ENCODE measurements at regions not wholly inside any gene's neighbourhood (a gene's known extent, or its start where the extent isn't known, plus 50 kb on each side); places are given as distances from the start of the nearest gene placed in this dataset.

DNA sequence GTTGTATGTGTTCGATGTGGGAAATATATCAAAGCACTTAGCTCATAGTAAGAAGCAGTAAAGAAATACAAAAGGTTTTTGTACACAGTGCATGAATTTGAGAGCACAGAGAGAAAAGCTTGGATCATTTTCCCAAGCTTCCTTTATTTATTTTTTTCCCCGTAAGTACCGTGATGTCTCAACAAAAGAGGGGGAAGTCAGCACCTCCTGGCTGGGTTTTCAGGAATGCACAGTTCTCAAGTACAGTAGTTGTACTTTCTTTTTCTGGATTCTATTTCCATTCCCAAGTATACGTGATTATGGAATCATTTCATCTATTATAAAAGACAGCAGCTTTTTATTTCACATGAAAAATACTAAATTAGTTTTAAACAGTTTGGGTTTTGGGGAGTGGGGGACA lies 171.5 kb upstream of the EDNRA start:
- H3K4me3 ChIP-seq (ENCODE audit: insufficient read depth, low read length, poor library complexity, severe bottlenecking) = no peak overlapping the region
- no peak overlapping the region for H3K4me2 ChIP-seq (ENCODE audit: low read depth, low read length, poor library complexity, severe bottlenecking)
- no peaks in the 10 kb centered on the region for H3K9me3 ChIP-seq (ENCODE audit: insufficient read depth, low read length)
- H3K27me3 ChIP-seq (ENCODE audit: low read length) = no peaks in the 10 kb centered on the region
- H3K79me2 ChIP-seq (ENCODE audit: insufficient read depth, low read length) = no peaks in the 10 kb centered on the region
- H3F3A ChIP-seq (ENCODE audit: insufficient read depth) = no peaks in the 10 kb centered on the region
- no peak for TF ChIP-seq EZH2phosphoT487 (conservative IDR thresholded peaks at IDR 0.05; ENCODE audit: low read length)
- TF ChIP-seq, protein P1, sequence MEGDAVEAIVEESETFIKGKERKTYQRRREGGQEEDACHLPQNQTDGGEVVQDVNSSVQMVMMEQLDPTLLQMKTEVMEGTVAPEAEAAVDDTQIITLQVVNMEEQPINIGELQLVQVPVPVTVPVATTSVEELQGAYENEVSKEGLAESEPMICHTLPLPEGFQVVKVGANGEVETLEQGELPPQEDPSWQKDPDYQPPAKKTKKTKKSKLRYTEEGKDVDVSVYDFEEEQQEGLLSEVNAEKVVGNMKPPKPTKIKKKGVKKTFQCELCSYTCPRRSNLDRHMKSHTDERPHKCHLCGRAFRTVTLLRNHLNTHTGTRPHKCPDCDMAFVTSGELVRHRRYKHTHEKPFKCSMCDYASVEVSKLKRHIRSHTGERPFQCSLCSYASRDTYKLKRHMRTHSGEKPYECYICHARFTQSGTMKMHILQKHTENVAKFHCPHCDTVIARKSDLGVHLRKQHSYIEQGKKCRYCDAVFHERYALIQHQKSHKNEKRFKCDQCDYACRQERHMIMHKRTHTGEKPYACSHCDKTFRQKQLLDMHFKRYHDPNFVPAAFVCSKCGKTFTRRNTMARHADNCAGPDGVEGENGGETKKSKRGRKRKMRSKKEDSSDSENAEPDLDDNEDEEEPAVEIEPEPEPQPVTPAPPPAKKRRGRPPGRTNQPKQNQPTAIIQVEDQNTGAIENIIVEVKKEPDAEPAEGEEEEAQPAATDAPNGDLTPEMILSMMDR (IDR thresholded peaks at IDR 0.05; ENCODE audit: insufficient read depth, low read length, poor library complexity, severe bottlenecking) = no peak
- no peak overlapping the region for H3K9ac ChIP-seq (ENCODE audit: low read length)
- no peak overlapping the region for H2AFZ ChIP-seq (ENCODE audit: low read depth, low read length, severe bottlenecking)
- no peaks in the 10 kb centered on the region for H4K20me1 ChIP-seq (ENCODE audit: low read depth, low read length)
- H3K36me3 ChIP-seq (ENCODE audit: low read length) = no peaks in the 10 kb centered on the region
- no peak overlapping the region for H3K27ac ChIP-seq (ENCODE audit: low read depth, low read length)
- H3K9me2 ChIP-seq (replicated peaks; ENCODE audit: insufficient read depth, low read length) = no peaks in the 10 kb centered on the region

DNA sequence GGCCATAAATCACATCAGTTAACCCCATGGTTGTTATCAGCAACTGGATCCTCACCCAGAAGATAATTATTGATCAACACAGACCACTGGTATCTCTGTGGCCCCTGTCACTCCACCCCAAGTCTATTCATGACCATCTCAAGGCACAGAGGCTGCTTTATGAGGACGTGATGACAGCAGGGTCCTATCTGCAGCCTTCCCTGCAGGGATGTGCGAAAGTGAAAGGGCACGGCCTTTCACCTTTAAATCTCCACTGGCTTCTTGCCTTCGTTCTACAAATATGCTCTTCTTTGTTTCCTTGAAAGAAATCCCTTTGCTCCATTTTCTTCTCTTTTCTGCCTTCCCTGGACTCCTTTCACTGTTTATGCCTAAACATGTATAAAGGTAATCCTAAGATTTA lies 170.6 kb upstream of the EDNRA start:
- no peaks in the 10 kb centered on the region for H4K20me1 ChIP-seq (ENCODE audit: low read depth, low read length)
- H3K27ac ChIP-seq (ENCODE audit: low read depth, low read length) = no peak overlapping the region
- H3K9me2 ChIP-seq (replicated peaks; ENCODE audit: insufficient read depth, low read length) = no peaks in the 10 kb centered on the region
- no peak overlapping the region for H3K4me3 ChIP-seq (ENCODE audit: insufficient read depth, low read length, poor library complexity, severe bottlenecking)
- no peak overlapping the region for H3K4me2 ChIP-seq (ENCODE audit: low read depth, low read length, poor library complexity, severe bottlenecking)
- H3K9ac ChIP-seq (ENCODE audit: low read length) = no peak overlapping the region
- H3F3A ChIP-seq (ENCODE audit: insufficient read depth) = no peaks in the 10 kb centered on the region
- TF ChIP-seq, protein P1 (IDR thresholded peaks at IDR 0.05; ENCODE audit: insufficient read depth, low read length, poor library complexity, severe bottlenecking) = no peak
- H2AFZ ChIP-seq (ENCODE audit: low read depth, low read length, severe bottlenecking) = no peak overlapping the region
- no peaks in the 10 kb centered on the region for H3K27me3 ChIP-seq (ENCODE audit: low read length)
- H3K9me3 ChIP-seq (ENCODE audit: insufficient read depth, low read length) = no peaks in the 10 kb centered on the region
- H3K79me2 ChIP-seq (ENCODE audit: insufficient read depth, low read length) = no peaks in the 10 kb centered on the region
- H3K36me3 ChIP-seq (ENCODE audit: low read length) = no peaks in the 10 kb centered on the region

DNA sequence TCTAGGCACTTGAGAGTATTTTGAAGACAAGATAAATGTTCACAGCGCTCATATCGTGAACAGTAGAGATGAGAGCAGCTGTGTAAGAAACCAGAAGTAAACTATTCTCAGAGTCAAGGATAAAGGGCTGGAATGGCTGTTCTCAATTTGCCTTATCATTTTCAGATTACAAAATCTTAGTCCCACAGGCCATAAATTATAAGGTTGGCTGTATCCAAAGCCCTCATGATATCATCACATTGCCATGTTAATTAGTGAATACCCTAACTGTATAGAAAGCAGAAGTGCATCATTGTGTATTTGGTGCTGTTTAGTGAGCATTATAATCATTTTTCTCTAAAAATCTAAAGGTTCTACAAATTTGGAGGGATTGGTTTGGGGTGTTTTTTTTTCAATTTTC lies 168.9 kb upstream of the EDNRA start:
- Histone ChIP-seq H3K27me3 (ENCODE audit: low read length) (no peaks in the 10 kb centered on the region), H3K9me2 (replicated peaks; ENCODE audit: insufficient read depth, low read length) (no peaks in the 10 kb centered on the region), H2AFZ (ENCODE audit: low read depth, low read length, severe bottlenecking) (no peak overlapping the region), H3K79me2 (ENCODE audit: insufficient read depth, low read length) (no peaks in the 10 kb centered on the region), H3K9me3 (ENCODE audit: insufficient read depth, low read length) (no peaks in the 10 kb centered on the region), H3K36me3 (ENCODE audit: low read length) (no peaks in the 10 kb centered on the region), H3K4me3 (ENCODE audit: insufficient read depth, low read length, poor library complexity, severe bottlenecking) (no peak overlapping the region), H4K20me1 (ENCODE audit: low read depth, low read length) (no peaks in the 10 kb centered on the region), H3K4me2 (ENCODE audit: low read depth, low read length, poor library complexity, severe bottlenecking) (no peak overlapping the region), H3K27ac (ENCODE audit: low read depth, low read length) (no peak overlapping the region), H3K9ac (ENCODE audit: low read length) (no peak overlapping the region), H3F3A (ENCODE audit: insufficient read depth) (no peaks in the 10 kb centered on the region)
- TF ChIP-seq, protein P1 (IDR thresholded peaks at IDR 0.05; ENCODE audit: insufficient read depth, low read length, poor library complexity, severe bottlenecking) = no peak
- TF ChIP-seq EZH2phosphoT487 (conservative IDR thresholded peaks at IDR 0.05; ENCODE audit: low read length) = no peak

Data from SU-DHL-6 (cell line).